ENCODE measurements at regions not wholly inside any gene's neighbourhood (a gene's known extent, or its start where the extent isn't known, plus 50 kb on each side); places are given as distances from the start of the nearest gene placed in this dataset.

GRCh38 chr13:33434676-33435075 is 149.1 kb upstream of the STARD13 start:
- Histone ChIP-seq H3K4me3 (no peak overlapping the region), H3K27ac (no peak overlapping the region)
- no peak for DNase-seq (ENCODE audit: low spot score)
- TF ChIP-seq CTCF (IDR thresholded peaks at IDR 0.05) = no peak

DNA sequence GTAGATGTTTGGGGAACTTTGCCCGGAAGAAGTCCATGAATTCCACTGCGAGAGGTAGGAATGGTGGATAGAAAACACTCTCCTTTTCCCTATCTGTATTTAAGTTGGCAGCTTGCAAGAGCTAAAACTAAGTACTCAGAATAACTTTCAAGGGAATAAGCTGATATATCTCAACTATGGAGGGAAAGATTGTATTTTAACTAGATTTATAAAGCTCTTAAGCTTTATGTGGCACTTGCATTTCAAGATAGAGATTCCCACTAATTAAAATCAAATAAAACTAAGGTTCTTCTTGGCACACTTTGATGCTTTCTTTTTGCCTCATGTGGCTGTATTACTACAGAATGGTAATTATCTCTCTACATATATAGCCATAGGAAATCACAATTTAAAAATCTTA is 149.7 kb upstream of the STARD13 start:
- TF ChIP-seq CTCF (IDR thresholded peaks at IDR 0.05) = no peak
- Histone ChIP-seq H3K4me3 (no peak overlapping the region), H3K27ac (no peak overlapping the region)
- no peak for DNase-seq (ENCODE audit: low spot score)

DNA sequence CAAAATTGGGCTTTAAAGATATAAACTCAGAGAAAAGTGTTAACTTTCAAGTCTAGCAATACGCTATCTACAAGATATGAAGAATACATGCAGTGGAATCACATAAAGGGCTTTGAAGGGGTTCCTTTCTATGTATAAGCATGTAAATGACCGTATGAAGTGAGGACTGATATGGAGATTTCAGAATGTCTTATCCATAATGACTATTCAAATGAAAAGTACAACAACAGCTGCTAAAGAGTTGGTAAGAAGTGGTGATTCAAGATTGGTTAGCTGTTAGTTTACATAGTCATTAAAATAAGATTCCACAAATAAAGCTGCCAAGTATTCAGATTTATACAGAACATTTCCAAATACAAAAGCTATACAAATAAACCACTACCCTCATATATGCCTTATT is 153.4 kb upstream of the STARD13 start:
- H3K4me3 ChIP-seq = no peak overlapping the region
- DNase-seq (ENCODE audit: low spot score) = no peak
- TF ChIP-seq CTCF (IDR thresholded peaks at IDR 0.05) = no peak
- H3K27ac ChIP-seq = no peak overlapping the region

GRCh38 chr13:33441015-33441414 is 155.5 kb upstream of the STARD13 start:
- DNase-seq (ENCODE audit: low spot score) = no peak
- no peak for TF ChIP-seq CTCF (IDR thresholded peaks at IDR 0.05)
- no peak overlapping the region for H3K4me3 ChIP-seq
- H3K27ac ChIP-seq = no peak overlapping the region

DNA sequence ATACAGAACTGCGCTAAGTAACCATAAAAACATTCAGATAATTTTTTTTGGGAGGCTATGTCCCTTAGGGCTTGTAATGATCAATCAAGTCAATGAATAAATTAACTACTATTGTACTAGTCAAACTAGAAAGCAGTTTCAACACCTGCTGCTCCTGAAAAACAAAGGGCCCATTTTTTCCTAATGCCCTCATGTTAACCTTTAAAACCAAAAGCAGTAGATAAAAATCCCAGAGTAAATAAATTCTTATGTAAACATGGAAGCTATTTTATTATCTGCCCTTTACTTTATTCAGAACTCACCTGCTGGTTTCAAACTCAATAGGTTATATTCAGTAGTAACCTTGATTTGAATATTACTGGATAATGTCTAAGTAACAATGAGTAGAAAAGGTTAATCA is 159.5 kb upstream of the STARD13 start:
- Histone ChIP-seq H3K4me3 (no peak overlapping the region), H3K27ac (no peak overlapping the region)
- DNase-seq (ENCODE audit: low spot score) = no peak
- TF ChIP-seq CTCF (IDR thresholded peaks at IDR 0.05) = no peak

DNA sequence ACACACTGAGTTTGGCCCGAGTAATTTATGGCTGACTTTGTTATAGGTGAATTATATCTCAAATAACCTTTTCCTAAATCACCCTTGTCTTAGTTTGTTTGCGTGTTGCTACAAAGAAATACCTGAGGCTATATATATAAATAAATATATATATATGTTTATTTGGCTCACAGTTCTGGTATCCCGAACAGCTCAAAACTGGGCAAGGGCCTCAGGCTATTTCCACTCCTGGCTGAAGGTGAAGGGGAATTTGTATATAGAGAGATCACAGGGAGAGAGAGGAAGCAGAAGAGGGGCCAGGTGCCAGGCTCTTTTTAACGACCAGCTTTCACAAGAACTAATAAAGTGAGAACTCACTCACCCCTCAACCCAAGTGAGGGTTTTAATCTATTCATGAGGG is 159.9 kb upstream of the STARD13 start:
- Histone ChIP-seq H3K4me3 (no peak overlapping the region), H3K27ac (no peak overlapping the region)
- DNase-seq (ENCODE audit: low spot score) = no peak
- no peak for TF ChIP-seq CTCF (IDR thresholded peaks at IDR 0.05)

DNA sequence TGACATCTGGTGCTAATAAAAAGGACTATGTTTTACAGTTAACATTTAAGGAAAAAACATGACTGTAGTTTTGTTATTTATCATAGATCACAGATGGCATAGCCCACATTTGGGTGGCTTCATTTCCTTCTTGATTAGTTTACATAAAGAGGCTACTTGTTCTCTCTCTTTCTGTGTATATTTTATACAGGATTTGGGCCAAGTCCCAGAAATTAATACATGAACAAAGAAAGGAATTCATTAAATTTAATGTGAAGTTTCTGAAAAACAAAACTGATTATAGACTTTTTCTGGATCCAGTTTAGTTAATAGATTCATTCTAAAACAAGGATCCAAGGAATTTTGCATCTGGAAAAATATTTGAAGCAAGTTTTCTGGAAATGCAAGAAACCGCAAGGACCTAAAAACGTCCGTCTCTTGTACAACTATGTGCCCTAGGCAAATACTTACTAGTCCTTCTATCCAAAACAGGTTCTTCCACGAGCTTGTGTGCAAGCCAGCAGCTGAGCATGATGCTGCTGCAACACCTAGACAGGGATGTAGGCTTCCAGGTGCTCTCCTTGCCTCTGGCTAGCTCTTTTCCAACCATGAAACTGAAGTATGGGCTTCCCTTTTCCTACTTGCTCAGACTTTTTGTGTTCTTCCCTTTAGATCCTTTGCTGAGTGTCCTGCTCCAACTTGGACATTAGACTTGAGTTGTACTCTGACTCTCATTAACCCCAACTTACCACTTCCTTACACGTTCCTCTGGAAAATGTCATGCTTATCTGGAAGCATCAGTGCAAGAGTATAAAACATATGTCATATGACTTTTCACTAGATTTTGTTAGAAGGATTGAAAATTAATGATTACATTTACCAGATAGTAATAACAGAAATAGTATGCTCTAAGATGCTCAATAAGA is 161.5 kb upstream of the STARD13 start:
- Histone ChIP-seq H3K4me3 (no peak overlapping the region), H3K27ac (no peak overlapping the region)
- TF ChIP-seq CTCF (IDR thresholded peaks at IDR 0.05) = no peak
- DNase-seq (ENCODE audit: low spot score) = no peak

All from coronary artery (tissue), 2 donors.